ENCODE measurements at regions not wholly inside any gene's neighbourhood (a gene's known extent, or its start where the extent isn't known, plus 50 kb on each side); places are given as distances from the start of the nearest gene placed in this dataset.

DNA sequence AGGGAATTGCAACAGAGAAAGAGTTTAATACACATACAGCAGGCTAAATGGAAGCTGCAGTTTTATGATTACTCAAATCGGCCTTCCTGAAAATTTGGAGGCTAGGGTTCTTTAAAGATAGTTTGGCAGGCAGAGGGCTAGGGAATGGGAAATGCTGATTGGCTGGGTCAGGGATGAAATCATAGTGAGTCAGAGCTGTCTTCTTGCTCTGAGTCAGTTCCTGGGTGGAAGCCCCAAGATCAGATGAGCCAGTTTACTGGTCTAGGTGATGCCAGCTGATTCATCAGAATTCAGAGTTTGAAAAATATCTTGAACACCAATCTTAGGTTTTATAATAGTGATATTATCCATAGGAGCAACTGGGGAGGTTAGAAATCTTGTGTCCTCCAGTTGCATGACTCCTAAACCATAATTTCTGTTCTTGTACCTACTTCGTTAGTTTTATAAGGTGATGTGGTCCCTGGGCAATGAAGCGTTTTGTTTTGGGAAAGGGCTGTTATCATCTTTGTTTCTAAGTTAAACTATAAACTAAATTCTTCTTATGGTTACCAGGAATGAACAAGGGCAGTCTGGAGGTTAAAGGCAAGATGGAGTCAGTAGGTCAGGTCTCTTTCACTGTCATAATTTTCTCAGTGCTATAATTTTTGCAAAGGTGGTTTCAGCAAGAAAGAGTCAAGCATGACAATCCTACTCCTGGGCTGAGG lies 257.8 kb upstream of the CCDC196 start:
- no peaks in the 10 kb centered on the region for H3K36me3 ChIP-seq (ENCODE audit: control insufficient read depth in 2 of 2, insufficient read depth in 2 of 2, low read length in 2 of 2)
- no peak overlapping the region for H3K27ac ChIP-seq (ENCODE audit: low read length)
- H3K9me3 ChIP-seq (ENCODE audit: control insufficient read depth in 2 of 2, low read length in 2 of 2) = no peaks in the 10 kb centered on the region
- no peak overlapping the region for H3K4me3 ChIP-seq (ENCODE audit: low read length in 2 of 2)
- H3K9ac ChIP-seq (ENCODE audit: low read length in 2 of 2) = no peak overlapping the region
- no peaks in the 10 kb centered on the region for H3K4me1 ChIP-seq (ENCODE audit: control insufficient read depth, insufficient read depth, low read length)
- H3K27me3 ChIP-seq (ENCODE audit: control insufficient read depth in 1 of 2, insufficient read depth in 2 of 2, low read length in 2 of 2) = no peaks in the 10 kb centered on the region

DNA sequence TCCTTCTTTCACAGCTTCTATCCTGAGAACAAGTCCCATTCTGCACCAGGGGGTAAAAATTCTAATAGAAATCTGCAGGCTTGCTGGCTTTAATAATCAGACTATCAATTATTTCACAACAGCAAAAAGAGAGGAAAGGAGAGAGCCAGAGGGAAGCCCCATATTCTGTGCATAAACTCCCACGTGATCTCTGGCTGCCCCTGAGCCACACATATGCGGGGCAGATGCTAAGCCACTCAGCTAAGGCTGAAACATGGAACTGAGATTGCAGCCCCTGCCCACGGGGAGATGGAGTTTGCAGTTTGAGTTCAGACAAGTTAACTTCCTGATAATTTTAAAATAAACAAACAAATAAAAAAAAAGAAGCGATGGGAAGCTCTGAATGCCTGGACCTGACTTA lies 254.4 kb upstream of the CCDC196 start:
- Histone ChIP-seq H3K27ac (ENCODE audit: low read length) (no peak overlapping the region), H3K4me3 (ENCODE audit: low read length in 2 of 2) (no peak overlapping the region)

DNA sequence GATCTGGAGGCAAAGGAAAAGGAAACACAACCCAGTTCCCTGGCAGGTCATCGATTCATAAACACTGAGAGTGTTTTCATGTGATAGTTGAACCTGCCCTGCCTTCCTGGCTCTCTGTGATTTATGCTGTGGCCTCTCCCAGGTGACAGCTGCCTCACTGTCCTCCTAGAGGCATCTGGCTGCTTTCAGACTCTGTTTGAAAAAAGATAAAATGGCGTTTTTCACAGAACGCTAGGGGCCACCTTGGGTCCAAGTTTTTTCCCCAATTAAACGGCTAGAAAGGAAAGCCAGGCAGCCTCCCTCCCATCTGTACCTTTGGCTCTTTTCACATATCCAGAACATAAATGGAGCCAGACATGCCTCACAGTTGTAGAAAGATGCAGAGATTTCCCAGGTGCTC lies 252.6 kb upstream of the CCDC196 start:
- H3K27ac ChIP-seq (ENCODE audit: low read length) = no peak overlapping the region
- no peaks in the 10 kb centered on the region for H3K9me3 ChIP-seq (ENCODE audit: control insufficient read depth in 2 of 2, low read length in 2 of 2)
- H3K4me1 ChIP-seq (ENCODE audit: control insufficient read depth, insufficient read depth, low read length) = no peaks in the 10 kb centered on the region
- no peak overlapping the region for H3K9ac ChIP-seq (ENCODE audit: low read length in 2 of 2)
- H3K36me3 ChIP-seq (ENCODE audit: control insufficient read depth in 2 of 2, insufficient read depth in 2 of 2, low read length in 2 of 2) = no peaks in the 10 kb centered on the region
- peaks cover 0 to 2% of the 10 kb centered on the region in 2 donors for H3K27me3 ChIP-seq (ENCODE audit: control insufficient read depth in 1 of 2, insufficient read depth in 2 of 2, low read length in 2 of 2)
- no peak overlapping the region for H3K4me3 ChIP-seq (ENCODE audit: low read length in 2 of 2)

More for the DNA sequence above, 254.4 kb upstream of the CCDC196 start:
- H3K36me3 ChIP-seq (ENCODE audit: control insufficient read depth in 2 of 2, insufficient read depth in 2 of 2, low read length in 2 of 2) = no peaks in the 10 kb centered on the region
- H3K9ac ChIP-seq (ENCODE audit: low read length in 2 of 2) = no peak overlapping the region
- H3K4me1 ChIP-seq (ENCODE audit: control insufficient read depth, insufficient read depth, low read length) = no peaks in the 10 kb centered on the region
- H3K9me3 ChIP-seq (ENCODE audit: control insufficient read depth in 2 of 2, low read length in 2 of 2) = no peaks in the 10 kb centered on the region
- H3K27me3 ChIP-seq (ENCODE audit: control insufficient read depth in 1 of 2, insufficient read depth in 2 of 2, low read length in 2 of 2) = peaks cover 0 to 2% of the 10 kb centered on the region in 2 donors

DNA sequence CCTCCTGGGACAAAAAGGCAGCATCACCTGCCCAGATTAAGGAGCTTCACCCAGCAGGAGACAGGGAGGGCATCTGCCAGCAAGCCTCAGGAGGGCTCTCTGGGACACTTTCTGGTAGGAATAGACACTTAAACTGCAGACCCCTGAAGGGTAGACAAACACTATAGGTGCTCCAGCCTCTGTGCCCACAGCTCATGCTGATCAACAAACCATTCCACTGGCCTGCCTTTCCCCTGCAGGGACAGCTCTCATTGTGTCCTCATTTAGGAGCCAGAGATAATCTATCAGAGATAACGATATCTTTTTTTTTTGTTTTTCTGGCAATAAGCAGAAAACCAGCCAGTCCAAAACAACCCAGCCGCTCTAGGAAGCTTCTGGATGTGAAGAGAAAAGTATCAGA lies 251.8 kb upstream of the CCDC196 start:
- Histone ChIP-seq H3K27ac (ENCODE audit: low read length) (no peak overlapping the region), H3K4me1 (ENCODE audit: control insufficient read depth, insufficient read depth, low read length) (no peaks in the 10 kb centered on the region), H3K27me3 (ENCODE audit: control insufficient read depth in 1 of 2, insufficient read depth in 2 of 2, low read length in 2 of 2) (peaks cover 0 to 2% of the 10 kb centered on the region in 2 donors), H3K9ac (ENCODE audit: low read length in 2 of 2) (no peak overlapping the region), H3K9me3 (ENCODE audit: control insufficient read depth in 2 of 2, low read length in 2 of 2) (no peaks in the 10 kb centered on the region), H3K4me3 (ENCODE audit: low read length in 2 of 2) (no peak overlapping the region), H3K36me3 (ENCODE audit: control insufficient read depth in 2 of 2, insufficient read depth in 2 of 2, low read length in 2 of 2) (no peaks in the 10 kb centered on the region)

DNA sequence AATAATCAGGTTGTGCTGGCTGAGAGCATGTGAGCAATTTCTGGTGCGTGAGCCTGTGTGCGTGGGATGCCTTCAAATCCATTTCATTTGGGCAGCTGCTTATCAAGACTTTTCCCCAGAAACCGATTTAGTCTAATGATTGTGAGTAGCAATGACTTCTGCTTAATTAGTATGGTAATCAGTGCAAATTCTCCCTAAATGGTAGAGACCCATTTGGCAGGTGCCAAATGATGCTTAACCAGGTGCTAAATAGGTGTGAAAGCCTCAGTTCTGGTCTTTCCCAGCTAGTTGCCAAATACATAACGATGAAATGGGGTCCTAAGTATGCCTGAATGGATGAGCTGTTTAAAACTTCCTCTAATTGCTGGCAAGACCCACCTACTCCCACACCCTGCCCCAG lies 248.4 kb upstream of the CCDC196 start:
- H3K27ac ChIP-seq (ENCODE audit: low read length) = no peak overlapping the region
- no peak overlapping the region for H3K4me3 ChIP-seq (ENCODE audit: low read length in 2 of 2)

DNA sequence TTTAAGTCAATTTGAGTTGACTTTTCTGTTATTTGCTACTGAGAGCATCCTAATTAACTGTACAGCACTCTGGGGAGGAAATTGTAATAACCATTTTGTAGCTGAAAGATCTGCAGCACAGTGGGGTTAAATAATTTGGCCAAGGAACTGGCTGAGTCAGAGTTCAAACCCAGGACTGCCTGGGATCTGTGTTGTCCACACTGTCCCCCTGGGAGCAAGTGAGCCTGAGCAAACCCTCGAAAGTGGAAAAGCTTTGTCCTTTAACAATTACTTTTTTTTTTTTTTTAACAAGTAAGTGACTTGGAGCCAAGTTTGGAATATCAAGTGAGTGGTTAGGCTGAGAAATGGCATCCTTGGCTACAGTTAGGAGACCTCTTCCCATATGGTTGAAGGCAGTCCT lies 247.2 kb upstream of the CCDC196 start:
- no peaks in the 10 kb centered on the region for H3K36me3 ChIP-seq (ENCODE audit: control insufficient read depth in 2 of 2, insufficient read depth in 2 of 2, low read length in 2 of 2)
- no peak overlapping the region for H3K9ac ChIP-seq (ENCODE audit: low read length in 2 of 2)
- no peaks in the 10 kb centered on the region for H3K9me3 ChIP-seq (ENCODE audit: control insufficient read depth in 2 of 2, low read length in 2 of 2)
- H3K27me3 ChIP-seq (ENCODE audit: control insufficient read depth in 1 of 2, insufficient read depth in 2 of 2, low read length in 2 of 2) = peaks cover 0 to 2% of the 10 kb centered on the region in 2 donors
- no peak overlapping the region for H3K27ac ChIP-seq (ENCODE audit: low read length)
- H3K4me3 ChIP-seq (ENCODE audit: low read length in 2 of 2) = no peak overlapping the region
- H3K4me1 ChIP-seq (ENCODE audit: control insufficient read depth, insufficient read depth, low read length) = no peaks in the 10 kb centered on the region

More for the DNA sequence above, 248.4 kb upstream of the CCDC196 start:
- Histone ChIP-seq H3K4me1 (ENCODE audit: control insufficient read depth, insufficient read depth, low read length) (no peaks in the 10 kb centered on the region), H3K9ac (ENCODE audit: low read length in 2 of 2) (no peak overlapping the region), H3K9me3 (ENCODE audit: control insufficient read depth in 2 of 2, low read length in 2 of 2) (no peaks in the 10 kb centered on the region), H3K36me3 (ENCODE audit: control insufficient read depth in 2 of 2, insufficient read depth in 2 of 2, low read length in 2 of 2) (no peaks in the 10 kb centered on the region), H3K27me3 (ENCODE audit: control insufficient read depth in 1 of 2, insufficient read depth in 2 of 2, low read length in 2 of 2) (peaks cover 0 to 2% of the 10 kb centered on the region in 2 donors)

DNA sequence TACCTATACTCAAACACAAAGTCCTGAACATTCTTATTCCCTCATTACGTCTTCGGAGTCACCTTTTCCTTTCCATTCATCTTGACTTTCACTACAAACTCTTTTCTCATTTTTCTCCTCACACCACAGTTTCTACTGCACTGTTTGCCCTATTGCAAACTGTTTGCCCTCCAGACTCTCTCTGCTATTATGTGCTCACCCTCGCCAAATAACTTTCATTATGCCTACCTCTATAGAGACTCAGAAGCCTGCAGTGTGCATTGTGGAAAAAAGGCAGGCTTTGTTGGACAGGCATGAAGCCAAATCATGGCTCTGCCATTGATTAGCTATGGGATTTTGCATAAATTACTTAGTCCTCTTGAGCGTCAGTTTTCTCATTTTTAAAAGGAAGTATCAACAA lies 246.6 kb upstream of the CCDC196 start:
- Histone ChIP-seq H3K36me3 (ENCODE audit: control insufficient read depth in 2 of 2, insufficient read depth in 2 of 2, low read length in 2 of 2) (no peaks in the 10 kb centered on the region), H3K4me3 (ENCODE audit: low read length in 2 of 2) (no peak overlapping the region), H3K9me3 (ENCODE audit: control insufficient read depth in 2 of 2, low read length in 2 of 2) (no peaks in the 10 kb centered on the region), H3K4me1 (ENCODE audit: control insufficient read depth, insufficient read depth, low read length) (no peaks in the 10 kb centered on the region), H3K27me3 (ENCODE audit: control insufficient read depth in 1 of 2, insufficient read depth in 2 of 2, low read length in 2 of 2) (peaks cover 0 to 2% of the 10 kb centered on the region in 2 donors), H3K27ac (ENCODE audit: low read length) (no peak overlapping the region), H3K9ac (ENCODE audit: low read length in 2 of 2) (no peak overlapping the region)

DNA sequence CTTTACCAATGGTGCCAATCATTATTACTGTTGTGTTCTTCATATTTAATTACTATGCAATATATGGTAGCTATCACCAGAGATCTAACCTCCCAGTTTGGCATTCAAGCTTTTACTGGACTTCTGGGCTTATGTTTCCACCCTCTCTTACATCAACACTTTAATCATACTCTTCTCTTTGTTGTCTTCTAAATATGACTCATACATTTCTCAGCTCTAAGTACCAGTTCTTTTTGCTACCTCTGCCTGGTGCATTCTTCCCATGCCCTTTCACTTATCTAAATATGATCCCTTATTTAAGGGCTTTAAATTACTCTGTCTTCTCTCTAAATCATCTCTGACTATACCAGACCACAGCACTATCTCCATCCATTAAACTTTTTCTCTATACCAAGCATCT lies 246.1 kb upstream of the CCDC196 start:
- H3K9ac ChIP-seq (ENCODE audit: low read length in 2 of 2) = no peak overlapping the region
- H3K4me3 ChIP-seq (ENCODE audit: low read length in 2 of 2) = no peak overlapping the region
- H3K9me3 ChIP-seq (ENCODE audit: control insufficient read depth in 2 of 2, low read length in 2 of 2) = no peaks in the 10 kb centered on the region
- H3K4me1 ChIP-seq (ENCODE audit: control insufficient read depth, insufficient read depth, low read length) = no peaks in the 10 kb centered on the region
- H3K36me3 ChIP-seq (ENCODE audit: control insufficient read depth in 2 of 2, insufficient read depth in 2 of 2, low read length in 2 of 2) = no peaks in the 10 kb centered on the region
- no peak overlapping the region for H3K27ac ChIP-seq (ENCODE audit: low read length)
- H3K27me3 ChIP-seq (ENCODE audit: control insufficient read depth in 1 of 2, insufficient read depth in 2 of 2, low read length in 2 of 2) = peaks cover 0 to 2% of the 10 kb centered on the region in 2 donors

DNA sequence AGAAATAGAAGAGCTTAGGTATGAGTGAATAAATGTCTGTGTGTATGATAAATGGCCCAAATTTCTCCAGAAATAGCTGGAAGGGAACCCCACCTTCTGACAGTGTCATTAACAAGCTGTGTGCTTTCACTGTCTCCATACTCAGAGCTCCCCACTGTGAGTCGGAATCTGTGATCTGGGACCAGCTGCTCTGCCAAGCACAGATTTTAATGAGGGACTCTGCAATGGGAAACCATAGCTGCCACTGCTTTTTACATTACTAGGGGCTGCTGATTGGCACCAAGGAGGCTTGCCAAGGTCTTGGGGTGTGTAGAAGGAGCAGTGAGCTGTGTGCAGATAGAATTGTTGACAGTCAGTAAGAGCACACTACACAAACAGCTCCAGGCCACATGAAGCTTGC lies 244.2 kb upstream of the CCDC196 start:
- no peaks in the 10 kb centered on the region for H3K4me1 ChIP-seq (ENCODE audit: control insufficient read depth, insufficient read depth, low read length)
- H3K9ac ChIP-seq (ENCODE audit: low read length in 2 of 2) = no peak overlapping the region
- no peaks in the 10 kb centered on the region for H3K36me3 ChIP-seq (ENCODE audit: control insufficient read depth in 2 of 2, insufficient read depth in 2 of 2, low read length in 2 of 2)
- no peak overlapping the region for H3K4me3 ChIP-seq (ENCODE audit: low read length in 2 of 2)
- H3K27ac ChIP-seq (ENCODE audit: low read length) = no peak overlapping the region
- no peaks in the 10 kb centered on the region for H3K9me3 ChIP-seq (ENCODE audit: control insufficient read depth in 2 of 2, low read length in 2 of 2)
- H3K27me3 ChIP-seq (ENCODE audit: control insufficient read depth in 1 of 2, insufficient read depth in 2 of 2, low read length in 2 of 2) = no peaks in the 10 kb centered on the region

DNA sequence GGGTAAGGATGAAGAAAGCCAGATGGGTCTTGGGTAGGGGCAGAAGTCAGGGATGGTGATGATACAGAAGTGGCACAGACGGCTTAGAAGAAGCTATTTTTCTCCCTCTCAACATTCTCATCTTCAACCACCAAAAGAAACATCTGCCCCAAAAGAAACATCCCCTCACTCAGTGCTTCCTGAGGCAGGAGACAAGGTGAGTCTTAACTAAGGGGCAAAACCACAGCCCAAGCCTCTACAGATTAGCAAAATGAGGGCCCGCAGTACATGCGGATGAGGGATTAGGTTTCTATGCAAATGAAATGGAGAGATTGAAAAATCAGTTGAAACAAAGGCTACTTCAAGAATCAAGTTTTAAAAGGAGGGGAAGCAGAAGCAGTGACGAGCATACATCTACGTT lies 241.3 kb upstream of the CCDC196 start:
- Histone ChIP-seq H3K9ac (ENCODE audit: low read length in 2 of 2) (no peak overlapping the region), H3K9me3 (ENCODE audit: control insufficient read depth in 2 of 2, low read length in 2 of 2) (no peaks in the 10 kb centered on the region), H3K36me3 (ENCODE audit: control insufficient read depth in 2 of 2, insufficient read depth in 2 of 2, low read length in 2 of 2) (no peaks in the 10 kb centered on the region), H3K4me3 (ENCODE audit: low read length in 2 of 2) (no peak overlapping the region), H3K27me3 (ENCODE audit: control insufficient read depth in 1 of 2, insufficient read depth in 2 of 2, low read length in 2 of 2) (no peaks in the 10 kb centered on the region), H3K4me1 (ENCODE audit: control insufficient read depth, insufficient read depth, low read length) (no peaks in the 10 kb centered on the region), H3K27ac (ENCODE audit: low read length) (no peak overlapping the region)

DNA sequence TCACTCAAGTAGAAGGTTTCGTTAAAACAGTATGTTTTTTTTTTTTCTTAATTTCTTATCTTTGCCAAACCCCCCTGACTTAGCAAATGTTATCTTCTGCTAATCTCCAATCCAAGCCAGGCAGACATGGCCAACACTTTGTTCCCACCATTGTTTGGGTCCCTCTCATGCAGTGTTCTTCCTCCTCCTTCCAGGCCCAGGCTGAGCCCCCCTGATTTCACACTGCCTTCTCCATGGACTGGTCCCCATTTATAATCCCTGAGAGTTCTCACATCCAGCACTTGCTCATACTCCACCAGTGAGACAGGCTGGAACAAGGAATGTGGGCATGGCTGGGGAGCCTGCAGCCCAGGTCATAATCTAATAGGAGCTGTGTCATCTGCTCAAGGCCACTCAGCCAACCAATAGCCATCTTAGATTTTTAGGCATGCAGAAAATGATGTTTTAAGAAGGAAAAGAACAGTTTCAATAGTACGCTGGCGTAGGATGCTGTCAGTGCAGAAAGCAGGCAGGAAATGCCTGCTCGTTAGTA lies 238.4 kb upstream of the CCDC196 start:
- Histone ChIP-seq H3K9ac (ENCODE audit: low read length in 2 of 2) (no peak overlapping the region), H3K36me3 (ENCODE audit: control insufficient read depth in 2 of 2, insufficient read depth in 2 of 2, low read length in 2 of 2) (no peaks in the 10 kb centered on the region), H3K4me3 (ENCODE audit: low read length in 2 of 2) (no peak overlapping the region), H3K27ac (ENCODE audit: low read length) (no peak overlapping the region), H3K4me1 (ENCODE audit: control insufficient read depth, insufficient read depth, low read length) (no peaks in the 10 kb centered on the region), H3K9me3 (ENCODE audit: control insufficient read depth in 2 of 2, low read length in 2 of 2) (no peaks in the 10 kb centered on the region), H3K27me3 (ENCODE audit: control insufficient read depth in 1 of 2, insufficient read depth in 2 of 2, low read length in 2 of 2) (no peaks in the 10 kb centered on the region)
